PC-3 (cell line): ENCODE measurements at regions not wholly inside any gene's neighbourhood (a gene's known extent, or its start where the extent isn't known, plus 50 kb on each side); places are given as distances from the start of the nearest gene placed in this dataset.
"Not testable (repeated sequence)": the region's sequence is repeated elsewhere in the genome, so short reads cannot be mapped to it uniquely, and the experiment has no call there.

Experiments
- EZH2 ChIP-seq: fragments of 300-600 bp; sonication (generic); IDR thresholded peaks from one replicate; pipeline ENCODE4 v1.6.1; 2017; ENCODE audit warnings: antibody characterized with exemption, mild to moderate bottlenecking, low read length; ENCODE audit not compliant: unreplicated experiment
- EZH2phosphoT487 ChIP-seq: fragments of 300-600 bp; sonication (generic); IDR thresholded peaks from 2 replicates; pipeline ENCODE4 v1.6.1; 2018; ENCODE audit warnings: mild to moderate bottlenecking, antibody characterized with exemption, low read length, borderline replicate concordance
- TF ChIP-seq, protein P1 (sequence below): fragments of 300-600 bp; sonication (generic); conservative IDR thresholded peaks from 2 replicates; pipeline ENCODE4 v1.5.1; 2017; ENCODE audit warnings: antibody characterized with exemption, low read depth, mild to moderate bottlenecking, low read length

DNA sequence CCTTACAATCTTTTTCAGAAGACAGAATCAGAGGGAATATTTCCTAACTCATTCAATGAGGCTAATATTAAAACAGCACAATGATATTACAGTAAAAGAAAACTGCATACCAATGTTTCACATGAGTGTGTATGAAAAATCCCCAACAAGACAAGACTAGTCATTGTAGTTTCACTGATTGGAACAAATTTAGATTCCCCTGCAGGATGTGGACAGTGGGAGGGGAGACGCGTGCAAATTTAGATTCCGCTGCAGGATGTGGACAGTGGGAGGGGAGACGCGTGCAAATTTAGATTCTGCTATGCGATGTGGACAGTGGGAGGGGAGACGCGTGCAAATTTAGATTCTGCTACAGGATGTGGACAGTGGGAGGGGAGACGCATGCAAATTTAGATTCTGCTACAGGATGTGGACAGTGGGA lies 138.7 kb downstream of the LMLN start:
- TF ChIP-seq, protein P1, sequence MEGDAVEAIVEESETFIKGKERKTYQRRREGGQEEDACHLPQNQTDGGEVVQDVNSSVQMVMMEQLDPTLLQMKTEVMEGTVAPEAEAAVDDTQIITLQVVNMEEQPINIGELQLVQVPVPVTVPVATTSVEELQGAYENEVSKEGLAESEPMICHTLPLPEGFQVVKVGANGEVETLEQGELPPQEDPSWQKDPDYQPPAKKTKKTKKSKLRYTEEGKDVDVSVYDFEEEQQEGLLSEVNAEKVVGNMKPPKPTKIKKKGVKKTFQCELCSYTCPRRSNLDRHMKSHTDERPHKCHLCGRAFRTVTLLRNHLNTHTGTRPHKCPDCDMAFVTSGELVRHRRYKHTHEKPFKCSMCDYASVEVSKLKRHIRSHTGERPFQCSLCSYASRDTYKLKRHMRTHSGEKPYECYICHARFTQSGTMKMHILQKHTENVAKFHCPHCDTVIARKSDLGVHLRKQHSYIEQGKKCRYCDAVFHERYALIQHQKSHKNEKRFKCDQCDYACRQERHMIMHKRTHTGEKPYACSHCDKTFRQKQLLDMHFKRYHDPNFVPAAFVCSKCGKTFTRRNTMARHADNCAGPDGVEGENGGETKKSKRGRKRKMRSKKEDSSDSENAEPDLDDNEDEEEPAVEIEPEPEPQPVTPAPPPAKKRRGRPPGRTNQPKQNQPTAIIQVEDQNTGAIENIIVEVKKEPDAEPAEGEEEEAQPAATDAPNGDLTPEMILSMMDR, result not testable (repeated sequence)
- TF ChIP-seq EZH2, EZH2phosphoT487: not testable (repeated sequence)
